ENCODE measurements at regions not wholly inside any gene's neighbourhood (a gene's known extent, or its start where the extent isn't known, plus 50 kb on each side); places are given as distances from the start of the nearest gene placed in this dataset.

GRCh38 chr7:142451296-142451695 is 193.4 kb upstream of the PRSS58 start:
- TF ChIP-seq POLR2A (IDR thresholded peaks at IDR 0.05) (no peak), CTCF (IDR thresholded peaks at IDR 0.05) (no peak)

All from testis (tissue), 2 donors.